ENCODE measurements at regions not wholly inside any gene's neighbourhood (a gene's known extent, or its start where the extent isn't known, plus 50 kb on each side); places are given as distances from the start of the nearest gene placed in this dataset.

DNA sequence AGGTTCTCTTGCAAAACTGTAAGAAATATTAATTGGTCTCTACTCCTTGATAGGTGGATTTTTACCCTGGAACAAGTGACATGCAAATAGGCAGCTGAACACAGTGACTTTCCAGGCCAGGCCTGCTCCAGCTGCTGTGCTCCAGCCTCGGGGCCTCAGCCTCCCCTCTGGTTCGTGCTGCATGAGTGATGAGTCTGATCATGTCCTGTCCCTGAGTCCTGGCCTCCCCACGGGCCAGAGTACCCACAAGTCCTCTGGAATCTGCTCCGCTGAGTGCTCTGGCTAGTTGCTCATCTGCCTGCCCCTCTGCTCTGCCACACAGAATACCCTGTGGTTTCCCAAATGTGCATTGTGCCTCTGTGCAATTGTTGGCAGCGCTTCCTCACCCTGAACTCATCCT lies 80.1 kb upstream of the PDZD8 start:
- TF ChIP-seq, protein P1, sequence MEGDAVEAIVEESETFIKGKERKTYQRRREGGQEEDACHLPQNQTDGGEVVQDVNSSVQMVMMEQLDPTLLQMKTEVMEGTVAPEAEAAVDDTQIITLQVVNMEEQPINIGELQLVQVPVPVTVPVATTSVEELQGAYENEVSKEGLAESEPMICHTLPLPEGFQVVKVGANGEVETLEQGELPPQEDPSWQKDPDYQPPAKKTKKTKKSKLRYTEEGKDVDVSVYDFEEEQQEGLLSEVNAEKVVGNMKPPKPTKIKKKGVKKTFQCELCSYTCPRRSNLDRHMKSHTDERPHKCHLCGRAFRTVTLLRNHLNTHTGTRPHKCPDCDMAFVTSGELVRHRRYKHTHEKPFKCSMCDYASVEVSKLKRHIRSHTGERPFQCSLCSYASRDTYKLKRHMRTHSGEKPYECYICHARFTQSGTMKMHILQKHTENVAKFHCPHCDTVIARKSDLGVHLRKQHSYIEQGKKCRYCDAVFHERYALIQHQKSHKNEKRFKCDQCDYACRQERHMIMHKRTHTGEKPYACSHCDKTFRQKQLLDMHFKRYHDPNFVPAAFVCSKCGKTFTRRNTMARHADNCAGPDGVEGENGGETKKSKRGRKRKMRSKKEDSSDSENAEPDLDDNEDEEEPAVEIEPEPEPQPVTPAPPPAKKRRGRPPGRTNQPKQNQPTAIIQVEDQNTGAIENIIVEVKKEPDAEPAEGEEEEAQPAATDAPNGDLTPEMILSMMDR (IDR thresholded peaks at IDR 0.05), result no peak
- TF ChIP-seq SIN3A (IDR thresholded peaks at IDR 0.05; ENCODE audit: borderline replicate concordance, low read depth, low read length), result no peak
- no peak for TF ChIP-seq CHD2 (IDR thresholded peaks at IDR 0.05; ENCODE audit: low read length, partially characterized antibody)
- TF ChIP-seq, protein P2, sequence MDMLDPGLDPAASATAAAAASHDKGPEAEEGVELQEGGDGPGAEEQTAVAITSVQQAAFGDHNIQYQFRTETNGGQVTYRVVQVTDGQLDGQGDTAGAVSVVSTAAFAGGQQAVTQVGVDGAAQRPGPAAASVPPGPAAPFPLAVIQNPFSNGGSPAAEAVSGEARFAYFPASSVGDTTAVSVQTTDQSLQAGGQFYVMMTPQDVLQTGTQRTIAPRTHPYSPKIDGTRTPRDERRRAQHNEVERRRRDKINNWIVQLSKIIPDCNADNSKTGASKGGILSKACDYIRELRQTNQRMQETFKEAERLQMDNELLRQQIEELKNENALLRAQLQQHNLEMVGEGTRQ (IDR thresholded peaks at IDR 0.05; ENCODE audit: borderline replicate concordance, low read depth, low read length), result no peak
- no peak for TF ChIP-seq GABPA (IDR thresholded peaks at IDR 0.05; ENCODE audit: low read depth)
- no peak for TF ChIP-seq JUND (IDR thresholded peaks at IDR 0.05)
- TF ChIP-seq EP300 (IDR thresholded peaks at IDR 0.05; ENCODE audit: borderline replicate concordance in 1 of 2, low read depth in 1 of 2, low read length in 1 of 2), result no peak

All from SK-N-SH (cell line).